DOHH2 (cell line): ENCODE measurements at regions not wholly inside any gene's neighbourhood (a gene's known extent, or its start where the extent isn't known, plus 50 kb on each side); places are given as distances from the start of the nearest gene placed in this dataset.

Source experiments
- H3F3A ChIP-seq: fragments of 200-600 bp; sonication (generic), shearing (Covaris generic); 2 replicates; pipeline ENCODE4 v1.6.0; 2016; ENCODE audit warnings: antibody characterized with exemption, mild to moderate bottlenecking; ENCODE audit not compliant: control insufficient read depth, insufficient read depth
- H3K27ac ChIP-seq: fragments of 200-600 bp; sonication (generic); 2 replicates; pipeline ENCODE4 v1.5.1; 2014; ENCODE audit warnings: low read depth, mild to moderate bottlenecking, low read length, moderate library complexity
- H3K27me3 ChIP-seq: fragments of 200-600 bp; sonication (generic); 2 replicates; pipeline ENCODE4 v1.6.1; 2014; ENCODE audit warnings: mild to moderate bottlenecking, low read length, mixed read lengths; ENCODE audit not compliant: control insufficient read depth
- H3K36me3 ChIP-seq: fragments of 200-600 bp; sonication (generic); 2 replicates; pipeline ENCODE4 v1.6.1; 2014; ENCODE audit warnings: mild to moderate bottlenecking, low read length, moderate library complexity, mixed read lengths; ENCODE audit not compliant: control insufficient read depth
- H3K4me1 ChIP-seq: fragments of 200-600 bp; sonication (generic); 2 replicates; pipeline ENCODE4 v1.6.1; 2014; ENCODE audit warnings: mild to moderate bottlenecking, low read length, mixed read lengths; ENCODE audit not compliant: control insufficient read depth
- H3K4me2 ChIP-seq: fragments of 200-600 bp; sonication (generic); 2 replicates; pipeline ENCODE4 v1.6.0; 2014; ENCODE audit warnings: mild to moderate bottlenecking, low read length, moderate library complexity
- H3K4me3 ChIP-seq: fragments of 200-600 bp; sonication (generic); 2 replicates; pipeline ENCODE4 v1.5.1; 2014; ENCODE audit warnings: mild to moderate bottlenecking, low read length, mixed read lengths
- H3K79me2 ChIP-seq: fragments of 200-600 bp; sonication (generic); 2 replicates; pipeline ENCODE4 v1.6.1; 2014; ENCODE audit warnings: mild to moderate bottlenecking, low read length, mixed read lengths; ENCODE audit not compliant: control insufficient read depth
- H3K9me2 ChIP-seq: fragments of 200-600 bp; sonication (generic); replicated peaks from 2 replicates; pipeline ENCODE4 v1.6.1; 2014; ENCODE audit warnings: mild to moderate bottlenecking, low read length, mixed read lengths; ENCODE audit not compliant: control insufficient read depth
- H3K9me3 ChIP-seq: fragments of 200-600 bp; sonication (generic); 2 replicates; pipeline ENCODE4 v1.6.1; 2014; ENCODE audit warnings: antibody characterized with exemption, low read length, mixed read lengths; ENCODE audit not compliant: control insufficient read depth, insufficient read depth
- H4K20me1 ChIP-seq: fragments of 200-600 bp; sonication (generic); 2 replicates; pipeline ENCODE4 v1.6.0; 2014; ENCODE audit warnings: low read depth, mild to moderate bottlenecking, antibody characterized with exemption, low read length, moderate library complexity; ENCODE audit not compliant: control insufficient read depth, insufficient read depth
- CTCF ChIP-seq: fragments of 200-600 bp; sonication (generic); IDR thresholded peaks from one replicate; pipeline ENCODE4 v1.5.1; 2014; ENCODE audit warnings: antibody characterized with exemption, mild to moderate bottlenecking, low read depth, low read length; ENCODE audit not compliant: poor library complexity, severe bottlenecking
- EZH2phosphoT487 ChIP-seq: fragments of 200-600 bp; sonication (generic); IDR thresholded peaks from 2 replicates; pipeline ENCODE4 v1.6.1; 2017; ENCODE audit warnings: borderline replicate concordance, mild to moderate bottlenecking, antibody characterized with exemption, low read length, moderate library complexity, mixed read lengths

DNA sequence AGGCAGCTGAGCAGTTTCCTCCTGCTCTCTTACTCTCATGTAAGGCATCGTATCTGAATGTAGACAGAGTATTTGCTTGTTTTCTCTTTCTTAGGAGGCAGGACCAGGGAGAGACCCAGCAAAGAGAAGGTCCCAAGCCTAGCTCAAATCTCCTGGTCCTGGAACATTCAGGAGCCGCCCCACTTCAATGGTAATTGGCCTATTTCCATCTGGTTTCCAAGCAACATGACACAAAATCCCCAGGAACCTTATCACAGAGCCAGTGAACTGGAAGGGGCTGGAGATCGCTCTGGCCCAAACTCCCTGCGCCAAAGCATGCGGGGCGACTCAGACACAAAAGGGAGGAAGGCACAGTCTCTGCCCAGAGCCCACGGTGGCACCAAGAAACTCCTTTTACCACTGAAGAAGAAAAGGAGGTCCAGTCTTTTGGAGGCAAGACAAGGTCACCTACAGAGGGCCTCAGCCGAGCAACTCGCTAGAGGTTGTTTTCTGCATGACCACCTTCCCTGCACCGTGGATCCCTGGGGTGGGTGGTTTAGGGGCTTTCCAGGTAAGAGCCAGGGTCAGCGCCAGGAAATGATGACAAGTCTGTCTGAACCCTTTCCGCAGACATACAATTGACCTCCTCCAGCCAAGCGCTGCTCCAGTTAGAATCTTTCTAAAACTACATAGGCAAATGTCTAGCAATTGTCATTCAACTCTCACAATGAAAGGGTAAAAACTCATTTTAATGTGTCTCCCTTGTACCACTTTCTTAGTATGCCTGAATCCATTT lies 394.7 kb downstream of the SOX9 start:
- H3K9me2 ChIP-seq = no peaks in the 10 kb centered on the region
- H3K79me2 ChIP-seq = no peaks in the 10 kb centered on the region
- H3F3A ChIP-seq = no peaks in the 10 kb centered on the region
- no peak overlapping the region for H3K4me3 ChIP-seq
- no peaks in the 10 kb centered on the region for H3K36me3 ChIP-seq
- H3K27me3 ChIP-seq = peaks cover 16% of the 10 kb centered on the region
- no peaks in the 10 kb centered on the region for H4K20me1 ChIP-seq
- no peak overlapping the region for H3K27ac ChIP-seq
- TF ChIP-seq EZH2phosphoT487 = no peak
- TF ChIP-seq CTCF = no peak
- H3K4me1 ChIP-seq = no peaks in the 10 kb centered on the region
- no peak overlapping the region for H3K4me2 ChIP-seq
- no peaks in the 10 kb centered on the region for H3K9me3 ChIP-seq

- no peaks in the 10 kb centered on the region for H3K9me2 ChIP-seq
- H3K79me2 ChIP-seq = no peaks in the 10 kb centered on the region
- peaks cover 16% of the 10 kb centered on the region for H3K27me3 ChIP-seq
- H3F3A ChIP-seq = no peaks in the 10 kb centered on the region
- no peak overlapping the region for H3K27ac ChIP-seq
- no peaks in the 10 kb centered on the region for H3K9me3 ChIP-seq
- H4K20me1 ChIP-seq = no peaks in the 10 kb centered on the region
- H3K4me3 ChIP-seq = no peak overlapping the region
- H3K4me2 ChIP-seq = no peak overlapping the region
- no peak for TF ChIP-seq EZH2phosphoT487
- TF ChIP-seq CTCF = no peak
- no peaks in the 10 kb centered on the region for H3K4me1 ChIP-seq
- H3K36me3 ChIP-seq = no peaks in the 10 kb centered on the region
Measured at GRCh38 chr17:72516772-72517399, 396.1 kb downstream of the SOX9 start.

DNA sequence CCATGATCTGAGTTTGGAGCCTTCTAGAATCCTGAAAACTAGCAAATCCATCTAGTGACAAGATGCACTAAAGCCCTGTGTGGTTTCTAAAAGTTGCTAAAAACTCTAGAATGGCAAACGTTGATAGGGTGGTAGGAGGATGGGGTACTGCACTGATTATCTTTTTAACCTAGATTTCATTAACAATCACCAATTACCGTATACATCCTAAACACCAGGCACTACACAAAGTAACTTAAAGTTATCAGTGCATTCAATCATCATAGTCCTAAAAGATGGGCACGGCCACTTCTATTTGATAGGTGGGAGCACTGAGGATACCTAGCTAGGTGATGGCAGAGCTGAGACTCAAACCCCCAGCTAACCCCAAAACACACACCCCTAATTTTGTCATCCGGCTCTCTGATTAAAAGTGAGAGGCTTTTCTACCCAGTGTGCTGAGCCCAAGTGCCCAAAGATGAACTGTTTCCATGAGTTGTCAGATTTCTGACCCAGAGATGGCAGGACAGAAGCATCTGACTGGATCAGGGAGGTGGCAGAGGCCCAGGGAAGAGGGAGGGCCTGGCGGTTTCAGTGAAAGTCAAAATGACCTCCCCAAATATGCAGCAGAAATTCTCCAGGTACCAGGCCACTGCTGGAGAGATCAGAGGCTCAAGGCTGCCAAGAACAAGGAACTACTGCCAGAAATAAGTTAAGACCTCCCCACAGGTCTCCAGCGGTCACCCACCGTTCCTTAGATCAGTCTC lies 396.8 kb downstream of the SOX9 start:
- Histone ChIP-seq H4K20me1 (no peaks in the 10 kb centered on the region), H3K9me2 (no peaks in the 10 kb centered on the region), H3K27ac (no peak overlapping the region), H3K79me2 (no peaks in the 10 kb centered on the region), H3K4me1 (no peaks in the 10 kb centered on the region), H3K36me3 (no peaks in the 10 kb centered on the region), H3K4me2 (no peak overlapping the region), H3F3A (no peaks in the 10 kb centered on the region), H3K27me3 (peaks cover 16% of the 10 kb centered on the region), H3K4me3 (no peak overlapping the region), H3K9me3 (no peaks in the 10 kb centered on the region)
- TF ChIP-seq EZH2phosphoT487 = no peak
- no peak for TF ChIP-seq CTCF
